ENCODE measurements at regions not wholly inside any gene's neighbourhood (a gene's known extent, or its start where the extent isn't known, plus 50 kb on each side); places are given as distances from the start of the nearest gene placed in this dataset.

DNA sequence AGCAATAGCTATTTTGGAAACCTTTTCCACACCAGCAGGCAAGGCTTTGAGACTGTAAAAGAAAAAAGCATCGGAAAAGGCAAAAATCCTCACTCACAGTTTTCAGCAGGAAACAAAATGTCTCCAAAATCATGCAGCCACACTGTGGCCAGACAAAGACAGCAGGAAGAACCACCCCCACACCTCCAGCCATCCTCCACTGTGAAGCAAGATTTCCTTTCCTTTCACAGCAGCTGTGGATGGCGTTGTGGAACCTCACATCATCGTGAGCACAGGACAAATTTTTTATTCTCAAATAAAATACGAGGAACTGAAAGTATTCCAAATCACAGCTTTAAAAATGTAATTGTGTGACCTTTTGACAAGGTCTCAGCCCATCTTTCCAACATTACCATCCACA is 351.7 kb upstream of the NOCT start:
- DNase-seq = no peak
- Histone ChIP-seq H3K9me3 (no peaks in the 10 kb centered on the region), H3K27me3 (no peaks in the 10 kb centered on the region), H3K4me3 (ENCODE audit: low read depth, low read length) (no peak overlapping the region), H3K4me1 (no peaks in the 10 kb centered on the region), H3K36me3 (no peaks in the 10 kb centered on the region)
- TF ChIP-seq CTCF (IDR thresholded peaks at IDR 0.05; ENCODE audit: low read depth, low read length) = no peak

DNA sequence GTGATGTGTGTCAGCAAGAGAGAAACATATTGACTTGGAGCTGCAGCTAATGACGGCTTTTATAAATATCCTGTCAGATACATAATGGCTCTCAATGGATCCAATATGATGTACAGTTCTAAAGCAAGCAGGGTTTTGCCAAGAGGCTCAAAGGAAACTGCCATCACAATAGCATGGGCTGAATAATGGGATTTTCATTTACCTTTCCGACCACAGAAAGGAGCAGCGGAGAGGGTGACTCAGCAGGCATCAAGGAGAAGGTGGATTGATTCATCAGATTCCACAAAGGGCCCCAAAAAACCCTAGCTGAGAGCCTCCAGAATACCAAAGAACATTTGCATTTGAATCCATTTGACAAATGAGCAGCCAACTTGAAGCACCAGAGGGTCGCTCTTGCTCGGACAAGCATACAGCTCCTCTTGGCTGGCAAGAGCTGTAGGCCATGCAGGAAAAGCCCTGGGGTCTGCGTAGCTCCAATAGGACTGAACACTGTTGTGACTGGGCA is 355.7 kb upstream of the NOCT start:
- no peaks in the 10 kb centered on the region for H3K4me1 ChIP-seq
- H3K36me3 ChIP-seq = no peaks in the 10 kb centered on the region
- H3K9me3 ChIP-seq = no peaks in the 10 kb centered on the region
- DNase-seq = no peak
- H3K4me3 ChIP-seq (ENCODE audit: low read depth, low read length) = no peak overlapping the region
- no peaks in the 10 kb centered on the region for H3K27me3 ChIP-seq
- no peak for TF ChIP-seq CTCF (IDR thresholded peaks at IDR 0.05; ENCODE audit: low read depth, low read length)

- H3K4me1 ChIP-seq = no peaks in the 10 kb centered on the region
- DNase-seq = no peak
- H3K27me3 ChIP-seq = no peaks in the 10 kb centered on the region
- TF ChIP-seq CTCF (IDR thresholded peaks at IDR 0.05; ENCODE audit: low read depth, low read length) = no peak
- no peaks in the 10 kb centered on the region for H3K36me3 ChIP-seq
- no peaks in the 10 kb centered on the region for H3K9me3 ChIP-seq
- no peak overlapping the region for H3K4me3 ChIP-seq (ENCODE audit: low read depth, low read length)
Measured at GRCh38 chr4:138659037-138659811, 356.4 kb upstream of the NOCT start.

DNA sequence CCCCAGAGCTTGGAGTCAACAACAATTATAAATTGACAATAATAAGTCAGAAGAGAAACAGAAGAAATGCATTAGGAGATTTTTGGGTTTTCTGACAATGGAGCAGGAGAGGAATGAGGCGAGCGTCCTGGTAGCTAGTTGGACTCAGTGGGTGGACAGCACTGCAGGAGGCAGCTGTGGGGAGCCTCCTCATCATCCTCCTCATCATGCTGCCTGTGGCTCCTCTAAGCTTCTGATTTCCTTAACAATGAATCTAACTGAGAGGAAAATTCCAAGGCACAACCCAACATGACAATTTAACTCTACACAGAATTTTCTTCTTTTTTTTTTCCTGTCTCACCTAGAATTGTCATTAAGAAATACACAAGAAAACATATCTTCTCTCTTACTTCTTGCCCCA is 357.1 kb upstream of the NOCT start:
- H3K4me3 ChIP-seq (ENCODE audit: low read depth, low read length) = no peak overlapping the region
- DNase-seq = no peak
- no peak for TF ChIP-seq CTCF (IDR thresholded peaks at IDR 0.05; ENCODE audit: low read depth, low read length)
- no peaks in the 10 kb centered on the region for H3K36me3 ChIP-seq
- H3K27me3 ChIP-seq = no peaks in the 10 kb centered on the region
- H3K9me3 ChIP-seq = no peaks in the 10 kb centered on the region
- no peaks in the 10 kb centered on the region for H3K4me1 ChIP-seq

GRCh38 chr4:138656990-138657389 is 358.6 kb upstream of the NOCT start:
- Histone ChIP-seq H3K36me3 (no peaks in the 10 kb centered on the region), H3K4me1 (no peaks in the 10 kb centered on the region), H3K27me3 (no peaks in the 10 kb centered on the region), H3K9me3 (no peaks in the 10 kb centered on the region), H3K4me3 (ENCODE audit: low read depth, low read length) (no peak overlapping the region)
- no peak for TF ChIP-seq CTCF (IDR thresholded peaks at IDR 0.05; ENCODE audit: low read depth, low read length)
- DNase-seq = no peak

- Histone ChIP-seq H3K4me3 (ENCODE audit: low read depth, low read length) (no peak overlapping the region), H3K4me1 (no peaks in the 10 kb centered on the region), H3K27me3 (no peaks in the 10 kb centered on the region), H3K36me3 (no peaks in the 10 kb centered on the region), H3K9me3 (no peaks in the 10 kb centered on the region)
- TF ChIP-seq CTCF (IDR thresholded peaks at IDR 0.05; ENCODE audit: low read depth, low read length) = no peak
- no peak for DNase-seq
Measured at GRCh38 chr4:138655985-138656384, 359.6 kb upstream of the NOCT start.
